NB4 (cell line): ENCODE measurements at regions not wholly inside any gene's neighbourhood (a gene's known extent, or its start where the extent isn't known, plus 50 kb on each side); places are given as distances from the start of the nearest gene placed in this dataset.

Experiments used
- MYC ChIP-seq: IDR thresholded peaks from 2 replicates; pipeline ENCODE4 v1.6.1; 2011; ENCODE audit warnings: low read depth, low read length
- POLR2A ChIP-seq: IDR thresholded peaks from 2 replicates; pipeline ENCODE4 v1.6.1; 2011; ENCODE audit warnings: mild to moderate bottlenecking; ENCODE audit not compliant: insufficient read length; ENCODE audit errors: extremely low read depth
- TF ChIP-seq, protein P1 (sequence below): IDR thresholded peaks from one replicate; pipeline ENCODE4 v1.5.1; 2012; ENCODE audit warnings: low read depth, low read length
- TF ChIP-seq, protein P2 (sequence below): IDR thresholded peaks from 2 replicates; pipeline ENCODE4 v1.6.1; 2011; ENCODE audit warnings: low read depth, low read length

- TF ChIP-seq, protein P1, sequence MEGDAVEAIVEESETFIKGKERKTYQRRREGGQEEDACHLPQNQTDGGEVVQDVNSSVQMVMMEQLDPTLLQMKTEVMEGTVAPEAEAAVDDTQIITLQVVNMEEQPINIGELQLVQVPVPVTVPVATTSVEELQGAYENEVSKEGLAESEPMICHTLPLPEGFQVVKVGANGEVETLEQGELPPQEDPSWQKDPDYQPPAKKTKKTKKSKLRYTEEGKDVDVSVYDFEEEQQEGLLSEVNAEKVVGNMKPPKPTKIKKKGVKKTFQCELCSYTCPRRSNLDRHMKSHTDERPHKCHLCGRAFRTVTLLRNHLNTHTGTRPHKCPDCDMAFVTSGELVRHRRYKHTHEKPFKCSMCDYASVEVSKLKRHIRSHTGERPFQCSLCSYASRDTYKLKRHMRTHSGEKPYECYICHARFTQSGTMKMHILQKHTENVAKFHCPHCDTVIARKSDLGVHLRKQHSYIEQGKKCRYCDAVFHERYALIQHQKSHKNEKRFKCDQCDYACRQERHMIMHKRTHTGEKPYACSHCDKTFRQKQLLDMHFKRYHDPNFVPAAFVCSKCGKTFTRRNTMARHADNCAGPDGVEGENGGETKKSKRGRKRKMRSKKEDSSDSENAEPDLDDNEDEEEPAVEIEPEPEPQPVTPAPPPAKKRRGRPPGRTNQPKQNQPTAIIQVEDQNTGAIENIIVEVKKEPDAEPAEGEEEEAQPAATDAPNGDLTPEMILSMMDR: no peak
- TF ChIP-seq POLR2A: no peak
- TF ChIP-seq MYC: no peak
- TF ChIP-seq, protein P2, sequence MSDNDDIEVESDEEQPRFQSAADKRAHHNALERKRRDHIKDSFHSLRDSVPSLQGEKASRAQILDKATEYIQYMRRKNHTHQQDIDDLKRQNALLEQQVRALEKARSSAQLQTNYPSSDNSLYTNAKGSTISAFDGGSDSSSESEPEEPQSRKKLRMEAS: no peak
Observed at GRCh38 chr5:155728857-155729683, 597.9 kb upstream of the SGCD start.
